ENCODE measurements at regions not wholly inside any gene's neighbourhood (a gene's known extent, or its start where the extent isn't known, plus 50 kb on each side); places are given as distances from the start of the nearest gene placed in this dataset.

GRCh38 chr14:101711041-101711856, 50.3 kb upstream of the PPP2R5C start:
- no peak for TF ChIP-seq GATA2 (IDR thresholded peaks at IDR 0.05; ENCODE audit: low read depth, low read length)
- TF ChIP-seq GATA3 (IDR thresholded peaks at IDR 0.05; ENCODE audit: low read depth, low read length), result no peak
